DMS153 treated with DMSO at 0.1 percent for 48 hours (cell line): ENCODE measurements at regions not wholly inside any gene's neighbourhood (a gene's known extent, or its start where the extent isn't known, plus 50 kb on each side); places are given as distances from the start of the nearest gene placed in this dataset.

Experiments
- DNase-seq: peaks from one replicate; lab custom pipeline; 2025; ENCODE audit not compliant: unreplicated experiment; lab: John Stamatoyannopoulos, UW

- DNase-seq = no peak
Observed at GRCh38 chr1:58154256-58154655, 392.3 kb downstream of the OMA1 start.

DNA sequence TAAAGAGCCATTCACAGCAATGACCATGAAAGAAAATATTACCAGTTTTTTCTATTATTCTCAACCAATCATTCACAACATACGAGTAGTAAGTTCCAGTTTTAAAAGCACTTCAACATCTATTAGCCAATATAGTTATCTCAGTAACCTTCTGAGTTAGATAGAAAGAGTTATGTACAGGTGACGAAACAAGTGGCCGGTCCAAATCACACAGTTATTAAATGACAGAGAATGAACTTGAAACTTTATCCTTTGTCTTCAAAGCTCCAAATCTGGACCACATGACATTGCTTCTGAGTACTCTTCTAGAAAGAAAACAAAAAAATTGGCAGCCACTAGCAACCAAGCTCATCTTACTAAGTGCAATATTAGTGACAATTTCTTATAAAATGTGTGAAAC, 393.8 kb downstream of the OMA1 start:
- no peak for DNase-seq

- no peak for DNase-seq
Observed at GRCh38 chr1:58149271-58149812, 397.2 kb downstream of the OMA1 start.

GRCh38 chr1:58144698-58145270, 401.7 kb downstream of the OMA1 start:
- no peak for DNase-seq

GRCh38 chr1:58143972-58144697, 402.4 kb downstream of the OMA1 start:
- DNase-seq = no peak

DNA sequence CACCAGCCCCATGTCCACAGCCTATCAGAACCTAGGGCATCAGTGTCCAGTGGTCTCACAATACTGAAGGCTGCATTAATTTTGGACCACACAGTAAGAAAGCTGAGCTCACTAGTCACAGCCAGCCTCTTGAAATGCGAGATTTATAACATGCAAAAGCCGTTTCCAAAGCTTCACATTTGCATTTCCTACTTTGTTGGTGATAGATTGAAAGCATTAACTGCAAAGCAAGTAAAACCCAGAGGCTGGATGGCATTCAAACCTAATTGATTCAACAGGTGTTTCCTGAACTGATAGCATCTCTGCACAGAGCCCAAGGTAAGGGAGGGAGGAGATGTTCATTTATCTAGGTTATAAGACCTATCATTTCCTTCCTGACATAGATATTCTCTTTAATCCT, 410.1 kb downstream of the OMA1 start:
- no peak for DNase-seq

DNA sequence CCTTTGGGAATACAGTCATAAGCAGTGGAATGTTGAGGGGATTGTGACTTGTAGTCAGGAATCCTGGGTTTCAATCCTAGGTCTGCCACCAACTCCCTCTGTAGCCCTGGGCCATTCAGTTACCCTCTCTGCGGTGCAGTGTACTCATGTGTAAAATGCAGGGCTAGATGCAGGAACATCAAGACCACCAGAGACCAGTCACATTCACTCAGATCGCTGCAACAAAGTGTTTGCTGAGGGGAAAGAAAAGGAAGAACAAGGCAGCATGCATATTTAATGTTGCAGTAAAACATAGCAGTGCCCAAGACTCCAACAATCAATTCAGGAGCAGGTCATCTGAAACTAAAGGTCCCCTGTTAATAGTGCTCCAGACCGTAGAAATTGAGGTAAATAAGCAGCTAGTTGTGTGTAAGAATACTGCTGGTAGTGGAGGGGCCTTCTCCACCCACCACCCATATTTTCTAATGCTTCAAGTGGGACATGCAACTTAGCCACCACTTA, 410.7 kb downstream of the OMA1 start:
- DNase-seq = no peak

DNA sequence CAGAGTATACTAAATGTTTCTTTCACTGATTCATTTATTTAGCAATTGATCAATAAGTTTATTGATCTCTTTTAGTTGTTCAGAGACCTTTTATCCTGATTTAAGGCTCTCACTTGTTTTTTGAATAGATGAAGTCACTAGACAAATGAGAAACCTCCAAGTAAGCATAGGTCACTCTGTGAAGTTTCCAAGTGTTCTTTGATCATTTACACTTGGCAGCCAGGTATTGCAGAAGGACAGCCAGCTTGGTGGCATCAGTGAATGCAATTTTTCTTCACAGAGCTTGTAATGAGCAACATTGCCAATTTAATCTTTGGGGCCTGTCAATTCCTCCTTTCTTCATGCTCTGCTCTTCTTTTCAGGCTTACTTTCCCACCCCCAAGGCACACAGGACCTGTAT, 413.0 kb downstream of the OMA1 start:
- DNase-seq = no peak

- no peak for DNase-seq
Observed at GRCh38 chr1:58123051-58123450, 423.5 kb downstream of the OMA1 start.

- DNase-seq = no peak
Observed at GRCh38 chr1:58119971-58120370, 426.6 kb downstream of the OMA1 start.

DNA sequence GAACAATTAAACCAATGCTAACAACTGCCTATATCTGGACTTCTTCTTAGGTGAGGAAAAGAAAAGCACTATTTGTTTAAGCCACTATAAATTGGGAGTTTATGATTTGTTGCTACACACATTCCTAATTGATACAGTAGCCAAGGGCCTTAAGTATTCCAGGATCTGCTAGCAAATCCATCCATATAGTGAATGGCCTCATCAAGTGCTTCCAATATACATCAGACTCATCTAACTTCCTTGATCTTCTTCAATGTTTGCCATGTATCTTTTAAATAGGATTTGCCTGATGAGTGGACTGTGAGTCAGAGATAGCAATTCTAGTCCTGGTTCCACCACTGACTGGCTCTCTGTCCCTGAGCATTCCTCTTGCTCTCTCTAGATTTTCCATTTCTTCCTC, 430.2 kb downstream of the OMA1 start:
- no peak for DNase-seq

- DNase-seq = no peak
Observed at GRCh38 chr1:58109646-58110200, 436.8 kb downstream of the OMA1 start.

- DNase-seq = no peak
Observed at GRCh38 chr1:58108783-58109182, 437.7 kb downstream of the OMA1 start.

DNA sequence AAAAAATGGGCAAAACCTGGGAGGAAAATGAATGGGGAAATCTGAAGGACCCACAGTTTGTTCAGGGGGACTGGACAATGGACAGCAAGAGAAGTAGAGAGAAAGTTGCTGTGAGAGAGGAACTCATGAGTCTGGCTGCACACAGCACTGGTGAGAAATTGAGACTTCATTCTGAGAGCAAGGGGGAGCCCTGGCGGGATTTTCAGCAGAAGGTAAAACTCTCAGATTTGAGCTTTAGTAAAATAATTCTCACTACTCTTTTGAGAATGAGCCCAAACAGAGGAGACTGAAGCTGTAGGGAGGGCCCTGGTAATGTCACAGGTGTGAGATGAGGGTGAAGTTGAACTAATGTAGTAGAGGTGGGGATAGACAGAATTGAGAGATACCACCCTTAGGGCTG, 438.6 kb downstream of the OMA1 start:
- DNase-seq = no peak

GRCh38 chr1:58104960-58105359, 441.6 kb downstream of the OMA1 start:
- DNase-seq = no peak

DNA sequence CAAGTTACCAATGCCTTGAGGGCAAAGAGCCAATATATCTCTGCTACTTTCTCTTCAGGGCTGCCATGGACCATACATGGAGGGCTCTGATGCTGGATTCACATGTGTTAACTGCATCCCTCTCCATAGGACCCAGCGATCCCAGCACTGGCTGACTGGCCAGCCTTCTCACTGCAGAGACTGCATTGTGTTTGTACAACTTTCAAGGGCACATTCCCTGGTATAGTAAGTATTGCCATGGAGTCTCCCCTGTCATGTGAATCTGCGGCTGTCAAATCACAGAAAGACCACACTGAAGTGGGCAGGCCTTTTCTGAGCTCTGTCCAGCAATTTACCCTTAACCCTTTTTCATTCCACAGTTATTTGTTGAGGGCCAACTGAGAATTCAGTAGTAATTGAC, 449.8 kb downstream of the OMA1 start:
- no peak for DNase-seq

DNA sequence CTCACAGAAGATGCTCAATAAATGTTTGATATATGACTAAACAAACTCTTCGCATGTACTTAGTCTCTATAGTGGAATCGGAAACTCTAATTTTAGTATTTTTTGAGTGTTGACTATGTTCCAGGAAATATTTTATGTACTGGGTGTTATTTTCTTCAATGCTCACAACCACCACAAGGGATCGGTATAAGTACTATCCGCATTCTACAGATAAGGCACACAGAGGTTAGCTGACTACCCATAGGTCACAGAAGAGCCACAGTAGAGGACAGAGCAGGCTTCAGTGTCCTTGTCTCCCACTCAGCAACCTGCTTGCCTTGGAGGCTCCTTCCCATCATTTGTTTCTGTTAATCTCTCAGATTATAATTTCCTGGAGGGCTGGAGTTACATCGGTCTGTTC, 451.3 kb downstream of the OMA1 start:
- DNase-seq = no peak

GRCh38 chr1:58094221-58094620, 452.3 kb downstream of the OMA1 start:
- DNase-seq = no peak

GRCh38 chr1:58090640-58091039, 455.9 kb downstream of the OMA1 start:
- DNase-seq = no peak

DNA sequence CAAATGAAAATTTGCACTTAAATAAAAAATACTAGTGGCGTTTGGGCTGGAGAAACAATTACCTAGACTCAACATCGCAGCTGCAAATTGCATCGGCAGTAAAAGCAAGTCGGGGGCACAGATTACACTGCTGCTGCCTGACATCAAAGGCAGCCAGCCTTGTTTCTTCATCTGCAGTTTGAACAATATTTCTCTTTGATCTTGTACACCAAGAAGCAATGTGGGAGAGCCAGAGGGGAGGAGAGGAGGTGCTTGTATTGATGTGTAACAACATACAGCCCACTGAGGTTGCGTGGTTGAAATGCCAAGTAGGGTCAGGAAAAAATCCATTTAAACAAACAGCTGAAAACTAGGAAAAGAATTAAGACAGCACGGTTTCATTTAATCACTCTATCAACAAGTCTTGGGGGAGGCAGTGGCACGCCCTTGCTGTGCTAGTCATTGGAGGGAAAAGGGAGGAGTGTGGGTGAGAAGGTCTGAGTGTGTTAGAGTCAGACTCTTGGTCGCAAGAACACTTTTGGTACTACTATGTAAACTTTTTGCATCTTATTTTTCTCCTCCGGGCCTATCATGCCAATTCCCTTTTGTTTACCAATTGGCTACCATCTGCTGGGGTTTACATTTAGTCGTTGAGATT, 456.5 kb downstream of the OMA1 start:
- no peak for DNase-seq

- no peak for DNase-seq
Observed at GRCh38 chr1:58084266-58084665, 462.3 kb downstream of the OMA1 start.

DNA sequence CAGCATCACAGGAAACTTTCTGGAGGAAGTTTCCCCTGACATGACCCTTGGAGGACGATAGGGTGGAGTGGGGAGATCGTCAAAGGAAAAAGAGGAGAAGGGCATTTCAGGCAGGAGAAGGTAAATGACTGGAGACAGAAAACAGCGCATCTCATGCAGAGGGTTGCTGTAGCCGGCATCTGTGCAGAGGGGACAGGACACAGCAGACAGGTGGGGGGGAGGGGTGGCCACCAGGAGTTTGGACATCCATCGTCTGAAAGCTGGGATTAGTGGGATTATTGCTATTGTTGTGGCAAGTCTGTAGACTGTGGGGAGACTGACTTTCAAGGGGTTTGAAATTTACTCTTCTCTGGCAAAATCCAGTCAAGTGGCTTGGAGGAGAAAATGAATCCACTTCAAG, 463.9 kb downstream of the OMA1 start:
- DNase-seq = no peak
